H9 (cell line): ENCODE measurements at regions not wholly inside any gene's neighbourhood (a gene's known extent, or its start where the extent isn't known, plus 50 kb on each side); places are given as distances from the start of the nearest gene placed in this dataset.

Experiments
- DNase-seq: peaks from one replicate; pipeline ENCODE4 v3.0.0-alpha.2; 2017
- H2AFZ ChIP-seq: one replicate; pipeline ENCODE4 v1.6.1; 2013; ENCODE audit warnings: mild to moderate bottlenecking, low read length, control low read depth, moderate library complexity
- H2AK5ac ChIP-seq: 2 replicates; pipeline ENCODE4 v1.6.1; 2013; ENCODE audit warnings: low read length, control low read depth, mixed read lengths; ENCODE audit not compliant: insufficient read length
- H2BK120ac ChIP-seq: one replicate; pipeline ENCODE4 v1.6.1; 2013; ENCODE audit warnings: low read depth, mild to moderate bottlenecking, low read length, control low read depth, inconsistent platforms; ENCODE audit not compliant: poor library complexity, severe bottlenecking
- H2BK12ac ChIP-seq: 2 replicates; pipeline ENCODE4 v1.6.1; 2013; ENCODE audit warnings: low read length, control low read depth, mixed read lengths, low read depth; ENCODE audit not compliant: insufficient read length
- H2BK15ac ChIP-seq: 2 replicates; pipeline ENCODE4 v1.6.1; 2013; ENCODE audit warnings: low read depth, low read length, control low read depth
- H2BK20ac ChIP-seq: one replicate; pipeline ENCODE4 v1.6.1; 2013; ENCODE audit warnings: low read depth, mild to moderate bottlenecking, low read length, control low read depth, inconsistent platforms; ENCODE audit not compliant: poor library complexity, severe bottlenecking
- H2BK5ac ChIP-seq: 2 replicates; pipeline ENCODE4 v1.6.1; 2013; ENCODE audit warnings: low read length, control low read depth, mixed read lengths; ENCODE audit not compliant: insufficient read length
- H3K14ac ChIP-seq: 2 replicates; pipeline ENCODE4 v1.6.1; 2013; ENCODE audit warnings: low read length, control low read depth; ENCODE audit not compliant: insufficient read depth
- H3K18ac ChIP-seq: 2 replicates; pipeline ENCODE4 v1.6.1; 2013; ENCODE audit warnings: low read depth, mild to moderate bottlenecking, mixed read lengths, low read length, control low read depth; ENCODE audit not compliant: insufficient read length
- H3K23ac ChIP-seq: 2 replicates; pipeline ENCODE4 v1.6.1; 2013; ENCODE audit warnings: low read length, control low read depth, mixed read lengths, low read depth; ENCODE audit not compliant: insufficient read length
- H3K23me2 ChIP-seq: 2 replicates; pipeline ENCODE4 v1.6.1; 2013; ENCODE audit warnings: low read depth, mild to moderate bottlenecking, mixed read lengths, low read length, control low read depth; ENCODE audit not compliant: insufficient read length, poor library complexity, severe bottlenecking
- H3K27ac ChIP-seq: 2 replicates; pipeline ENCODE4 v1.5.1; 2013; ENCODE audit warnings: low read length, control low read depth, mixed read lengths, low read depth; ENCODE audit not compliant: insufficient read length
- H3K27me3 ChIP-seq: 2 replicates; pipeline ENCODE4 v1.6.1; 2013; ENCODE audit warnings: low read length, control low read depth, inconsistent platforms; ENCODE audit not compliant: insufficient read depth
- H3K4ac ChIP-seq: 2 replicates; pipeline ENCODE4 v1.6.1; 2013; ENCODE audit warnings: low read depth, mild to moderate bottlenecking, control low read depth, inconsistent platforms, low read length, moderate library complexity
- H3K4me1 ChIP-seq: 2 replicates; pipeline ENCODE4 v1.6.1; 2013; ENCODE audit warnings: low read length, control low read depth, inconsistent platforms; ENCODE audit not compliant: insufficient read depth
- H3K4me2 ChIP-seq: 2 replicates; pipeline ENCODE4 v1.6.1; 2013; ENCODE audit warnings: low read length, control low read depth, mixed read lengths; ENCODE audit not compliant: insufficient read length, insufficient read depth
- H3K56ac ChIP-seq: 2 replicates; pipeline ENCODE4 v1.6.1; 2013; ENCODE audit warnings: low read depth, mild to moderate bottlenecking, mixed read lengths, low read length, control low read depth; ENCODE audit not compliant: insufficient read length
- H3K79me1 ChIP-seq: 2 replicates; pipeline ENCODE4 v1.6.1; 2013; ENCODE audit warnings: low read depth, mild to moderate bottlenecking, moderate library complexity, low read length, control low read depth, inconsistent platforms; ENCODE audit not compliant: insufficient read depth, poor library complexity, severe bottlenecking
- H3K79me2 ChIP-seq: 2 replicates; pipeline ENCODE4 v1.6.1; 2013; ENCODE audit warnings: low read length, control low read depth, inconsistent platforms; ENCODE audit not compliant: insufficient read depth
- H3K9ac ChIP-seq: 2 replicates; pipeline ENCODE4 v1.6.1; 2013; ENCODE audit warnings: low read length, control low read depth, mixed read lengths; ENCODE audit not compliant: insufficient read length; ENCODE audit errors: extremely low read depth
- H3K9me3 ChIP-seq: one replicate; pipeline ENCODE4 v1.6.1; 2013; ENCODE audit warnings: low read depth, low read length, inconsistent platforms; ENCODE audit not compliant: control insufficient read depth
- H3T11ph ChIP-seq: one replicate; pipeline ENCODE4 v1.6.1; 2013; ENCODE audit warnings: mild to moderate bottlenecking, low read length, control low read depth, inconsistent platforms
- H4K20me1 ChIP-seq: one replicate; pipeline ENCODE4 v1.6.1; 2013; ENCODE audit not compliant: control insufficient read depth, insufficient read length, insufficient read depth
- H4K5ac ChIP-seq: 2 replicates; pipeline ENCODE4 v1.6.1; 2013; ENCODE audit warnings: low read depth, mild to moderate bottlenecking, mixed read lengths, low read length, control low read depth; ENCODE audit not compliant: insufficient read length
- H4K8ac ChIP-seq: replicated peaks from 2 replicates; pipeline ENCODE4 v1.6.1; 2013; ENCODE audit warnings: low read length, control low read depth, mixed read lengths, low read depth; ENCODE audit not compliant: insufficient read length
- H4K91ac ChIP-seq: 2 replicates; pipeline ENCODE4 v1.6.1; 2013; ENCODE audit warnings: low read depth, mild to moderate bottlenecking, moderate library complexity, mixed read lengths, low read length, control low read depth; ENCODE audit not compliant: insufficient read length
- H3K27ac Mint-ChIP-seq, 3 experiments: 2 replicates in 2 of 3; 3 replicates in 1 of 3; pipeline ENCODE4 v1.8.0; 2020 to 2021; ENCODE audit warnings: mixed read lengths in 3 of 3, mild to moderate bottlenecking in 1 of 3, moderate library complexity in 1 of 3
- H3K27me3 Mint-ChIP-seq: 2 replicates; pipeline ENCODE4 v1.8.0; 2021; ENCODE audit warnings: low read depth, mild to moderate bottlenecking, moderate library complexity, mixed read lengths
- H3K36me3 Mint-ChIP-seq, 3 experiments: 2 replicates in 2 of 3; 3 replicates in 1 of 3; pipeline ENCODE4 v1.8.0; 2020 to 2021; ENCODE audit warnings: low read depth in 3 of 3, mixed read lengths in 3 of 3; ENCODE audit not compliant: insufficient read depth in 1 of 3
- H3K4me1 Mint-ChIP-seq, 2 experiments: 2 replicates each; pipeline ENCODE4 v1.8.0; 2020; ENCODE audit warnings: mixed read lengths in 2 of 2
- H3K4me3 Mint-ChIP-seq, 2 experiments: 2 replicates in 1 of 2; 3 replicates in 1 of 2; pipeline ENCODE4 v1.8.0; 2020 to 2021; ENCODE audit warnings: mild to moderate bottlenecking in 2 of 2, mixed read lengths in 2 of 2, moderate library complexity in 1 of 2
- H3K9me3 Mint-ChIP-seq, 2 experiments: 2 replicates in 1 of 2; 3 replicates in 1 of 2; pipeline ENCODE4 v1.8.0; 2020; ENCODE audit warnings: mild to moderate bottlenecking in 2 of 2, mixed read lengths in 2 of 2, moderate library complexity in 1 of 2
- CTCF ChIP-seq: fragments of 200-600 bp; sonication (generic); conservative IDR thresholded peaks from 3 replicates; pipeline ENCODE4 v1.8.0; 2021; ENCODE audit warnings: antibody characterized with exemption, mild to moderate bottlenecking
- WGBS: extraction: QIAGEN DNeasy Blood & Tissue Kit; methylation state at CpG from one replicate; pipeline ENCODE4 v1.1.7; 2013; ENCODE audit warnings: missing lambda C conversion rate, low lambda C conversion rate, mixed read lengths; ENCODE audit not compliant: insufficient read length; ENCODE audit errors: extremely low coverage; 5-methylcytosine and 5-hydroxymethylcytosine counted together

- Mint-ChIP-seq H3K36me3 (peaks cover 0 to 14% (median 0%) of the 10 kb centered on the region in 3 experiments; a peak in 4 of 7 replicates), H3K27ac (no peak overlapping the region), H3K9me3 (peaks cover 4 to 14% of the 10 kb centered on the region in 2 experiments; a peak in 4 of 5 replicates), H3K4me1 (peaks cover 16 to 19% of the 10 kb centered on the region in 2 experiments), H3K27me3 (no peaks in the 10 kb centered on the region), H3K4me3 (no peak overlapping the region)
- Histone ChIP-seq H3K79me2 (no peaks in the 10 kb centered on the region), H3K79me1 (no peaks in the 10 kb centered on the region), H2BK120ac (no peak overlapping the region), H3K27ac (no peak overlapping the region), H3K4ac (no peak overlapping the region), H3K27me3 (no peaks in the 10 kb centered on the region), H4K91ac (no peak overlapping the region), H3K18ac (no peak overlapping the region), H3T11ph (no peak overlapping the region), H3K56ac (no peak overlapping the region), H3K9me3 (no peaks in the 10 kb centered on the region), H3K9ac (no peak overlapping the region), H3K4me1 (no peaks in the 10 kb centered on the region), H4K5ac (no peak overlapping the region), H3K14ac (no peak overlapping the region), H2BK12ac (no peak overlapping the region), H4K8ac (no peak overlapping the region), H2AFZ (no peak overlapping the region), H2BK5ac (no peak overlapping the region), H3K23ac (no peak overlapping the region), H3K4me2 (no peak overlapping the region), H2AK5ac (no peak overlapping the region), H2BK20ac (no peak overlapping the region), H4K20me1 (no peaks in the 10 kb centered on the region), H2BK15ac (no peak overlapping the region), H3K23me2 (no peaks in the 10 kb centered on the region)
- WGBS, result no CpG with 5 or more reads among the region's 1 CpG
- no peak for DNase-seq
- TF ChIP-seq CTCF, result no peak
These were observed 348.3 kb downstream of the ADCYAP1 start for GRCh38 chr18:1252936-1253335.
